Right atrium auricular region (tissue), 2 donors: ENCODE measurements at regions not wholly inside any gene's neighbourhood (a gene's known extent, or its start where the extent isn't known, plus 50 kb on each side); places are given as distances from the start of the nearest gene placed in this dataset.

Experiments
- DNase-seq: peaks from one replicate; pipeline ENCODE4 v3.0.0-alpha.2; 2019; ENCODE audit warnings: low spot score
- H3K27ac ChIP-seq, 2 donors: fragments of 200-600 bp; sonication (generic); 1 replicate in 1 of 2; 2 replicates in 1 of 2; pipeline ENCODE4 v1.5.1; 2016 to 2019
- H3K27me3 ChIP-seq, 2 donors: fragments of 200-600 bp; sonication (generic); one replicate each; pipeline versions ENCODE4 v1.5.1 to v1.6.0; 2017 to 2019
- H3K36me3 ChIP-seq: fragments of 200-600 bp; sonication (generic); one replicate; pipeline ENCODE4 v1.5.1; 2016
- H3K4me1 ChIP-seq, 2 donors: fragments of 200-600 bp; sonication (generic); one replicate each; pipeline versions ENCODE4 v1.5.1 to v1.6.0; 2017 to 2019
- H3K4me3 ChIP-seq, 2 donors: fragments of 200-600 bp; sonication (generic); 1 replicate in 1 of 2; 2 replicates in 1 of 2; pipeline ENCODE4 v1.5.1; 2017 to 2019; ENCODE audit warnings: mild to moderate bottlenecking in 1 of 2, moderate library complexity in 1 of 2
- H3K9me3 ChIP-seq, 2 donors: fragments of 200-600 bp; sonication (generic); one replicate each; pipeline ENCODE4 v1.5.1; 2019
- TF ChIP-seq, protein P1 (sequence below), 2 donors: fragments of 200-600 bp; sonication (generic); IDR thresholded peaks; one replicate each; pipeline ENCODE4 v1.5.1; 2019; ENCODE audit warnings: antibody characterized with exemption in 2 of 2

DNA sequence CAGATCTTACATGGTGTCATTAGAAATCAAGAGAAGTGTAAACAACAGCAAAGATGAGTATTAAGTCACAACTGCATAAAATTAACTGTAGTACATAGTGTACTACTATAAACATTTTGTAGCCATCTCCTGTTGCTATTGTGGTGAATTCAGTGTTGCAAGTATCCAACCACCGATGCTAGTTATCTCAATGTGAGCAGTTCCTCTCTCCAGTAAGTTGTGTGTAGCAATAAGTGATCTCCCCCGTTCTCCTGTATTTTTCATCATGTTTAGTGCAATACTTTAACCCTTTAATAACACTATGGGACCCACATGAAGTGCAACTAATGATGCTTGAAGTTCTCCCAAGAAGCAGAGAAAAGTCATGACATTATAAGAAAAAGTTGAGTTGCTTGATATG lies 264.7 kb upstream of the KCNH8 start:
- no peak for DNase-seq
- TF ChIP-seq, protein P1, sequence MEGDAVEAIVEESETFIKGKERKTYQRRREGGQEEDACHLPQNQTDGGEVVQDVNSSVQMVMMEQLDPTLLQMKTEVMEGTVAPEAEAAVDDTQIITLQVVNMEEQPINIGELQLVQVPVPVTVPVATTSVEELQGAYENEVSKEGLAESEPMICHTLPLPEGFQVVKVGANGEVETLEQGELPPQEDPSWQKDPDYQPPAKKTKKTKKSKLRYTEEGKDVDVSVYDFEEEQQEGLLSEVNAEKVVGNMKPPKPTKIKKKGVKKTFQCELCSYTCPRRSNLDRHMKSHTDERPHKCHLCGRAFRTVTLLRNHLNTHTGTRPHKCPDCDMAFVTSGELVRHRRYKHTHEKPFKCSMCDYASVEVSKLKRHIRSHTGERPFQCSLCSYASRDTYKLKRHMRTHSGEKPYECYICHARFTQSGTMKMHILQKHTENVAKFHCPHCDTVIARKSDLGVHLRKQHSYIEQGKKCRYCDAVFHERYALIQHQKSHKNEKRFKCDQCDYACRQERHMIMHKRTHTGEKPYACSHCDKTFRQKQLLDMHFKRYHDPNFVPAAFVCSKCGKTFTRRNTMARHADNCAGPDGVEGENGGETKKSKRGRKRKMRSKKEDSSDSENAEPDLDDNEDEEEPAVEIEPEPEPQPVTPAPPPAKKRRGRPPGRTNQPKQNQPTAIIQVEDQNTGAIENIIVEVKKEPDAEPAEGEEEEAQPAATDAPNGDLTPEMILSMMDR (IDR thresholded peaks at IDR 0.05), result no peak
- Histone ChIP-seq H3K4me3 (no peak overlapping the region), H3K4me1 (no peaks in the 10 kb centered on the region), H3K36me3 (no peaks in the 10 kb centered on the region), H3K27ac (no peak overlapping the region), H3K9me3 (no peaks in the 10 kb centered on the region), H3K27me3 (no peaks in the 10 kb centered on the region)

GRCh38 chr3:18880691-18881090 lies 267.6 kb upstream of the KCNH8 start:
- DNase-seq, result no peak
- H3K27ac ChIP-seq, result no peak overlapping the region
- no peaks in the 10 kb centered on the region for H3K36me3 ChIP-seq
- no peak overlapping the region for H3K4me3 ChIP-seq
- no peaks in the 10 kb centered on the region for H3K4me1 ChIP-seq
- TF ChIP-seq, protein P1 (IDR thresholded peaks at IDR 0.05), result no peak
- no peaks in the 10 kb centered on the region for H3K9me3 ChIP-seq
- no peaks in the 10 kb centered on the region for H3K27me3 ChIP-seq

- Histone ChIP-seq H3K4me3 (no peak overlapping the region), H3K36me3 (no peaks in the 10 kb centered on the region), H3K4me1 (no peaks in the 10 kb centered on the region), H3K27me3 (no peaks in the 10 kb centered on the region), H3K9me3 (no peaks in the 10 kb centered on the region), H3K27ac (no peak overlapping the region)
- DNase-seq, result no peak
- TF ChIP-seq, protein P1 (IDR thresholded peaks at IDR 0.05), result no peak
Measured at GRCh38 chr3:18872466-18872865, 275.8 kb upstream of the KCNH8 start.

DNA sequence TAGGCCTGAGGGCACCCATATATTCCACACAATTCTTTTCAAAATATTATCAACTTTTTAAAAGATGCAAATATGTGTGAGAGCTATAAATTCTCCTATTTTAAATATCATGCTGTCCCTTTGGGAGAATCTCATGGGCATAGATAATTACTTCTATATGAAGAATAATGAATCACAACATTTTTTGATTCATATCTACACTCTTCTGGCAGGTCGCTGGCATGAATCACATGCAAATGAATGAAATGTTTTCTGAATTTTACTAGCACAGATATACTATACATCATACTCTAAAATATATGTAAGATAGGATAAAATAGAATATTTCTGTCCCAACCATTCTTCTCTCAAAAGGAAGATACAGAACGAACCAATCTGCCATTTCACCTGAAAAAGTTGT lies 277.7 kb upstream of the KCNH8 start:
- TF ChIP-seq, protein P1 (IDR thresholded peaks at IDR 0.05), result no peak
- no peaks in the 10 kb centered on the region for H3K9me3 ChIP-seq
- H3K4me3 ChIP-seq, result no peak overlapping the region
- H3K4me1 ChIP-seq, result no peaks in the 10 kb centered on the region
- H3K36me3 ChIP-seq, result no peaks in the 10 kb centered on the region
- no peak for DNase-seq
- H3K27me3 ChIP-seq, result no peaks in the 10 kb centered on the region
- no peak overlapping the region for H3K27ac ChIP-seq

DNA sequence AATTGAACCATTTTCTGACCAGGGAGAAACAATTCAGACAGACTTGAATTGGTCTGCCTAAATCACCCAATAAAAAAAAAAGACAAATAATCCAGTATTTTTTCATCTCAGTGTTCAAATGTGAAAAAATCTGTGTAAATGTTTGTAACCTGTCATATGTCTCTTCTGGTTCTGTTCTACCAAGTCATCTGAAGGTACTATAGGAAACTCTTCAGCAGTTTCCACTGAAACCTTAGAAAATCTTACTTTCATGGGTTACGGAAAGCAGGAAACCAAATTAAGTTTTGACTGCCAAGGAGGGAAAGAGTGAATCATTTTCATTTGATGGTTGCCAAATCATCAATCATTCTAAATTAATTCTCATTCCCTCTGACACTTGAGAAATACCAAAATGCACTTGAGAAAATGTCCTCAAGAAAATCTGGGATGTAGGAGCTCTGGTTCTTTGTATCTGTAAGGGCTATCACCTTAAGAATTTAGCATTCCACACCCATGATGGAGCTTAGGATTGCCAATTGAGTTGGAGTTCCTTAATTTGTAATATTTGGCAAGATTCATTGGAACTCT lies 278.2 kb upstream of the KCNH8 start:
- no peak for DNase-seq
- H3K4me1 ChIP-seq, result no peaks in the 10 kb centered on the region
- H3K36me3 ChIP-seq, result no peaks in the 10 kb centered on the region
- no peaks in the 10 kb centered on the region for H3K9me3 ChIP-seq
- no peak overlapping the region for H3K27ac ChIP-seq
- TF ChIP-seq, protein P1 (IDR thresholded peaks at IDR 0.05), result no peak
- no peak overlapping the region for H3K4me3 ChIP-seq
- no peaks in the 10 kb centered on the region for H3K27me3 ChIP-seq
